GM19240 (cell line): ENCODE measurements at regions not wholly inside any gene's neighbourhood (a gene's known extent, or its start where the extent isn't known, plus 50 kb on each side); places are given as distances from the start of the nearest gene placed in this dataset.

Experiments
- DNase-seq: peaks from one replicate; pipeline ENCODE4 v3.0.0; 2011; ENCODE audit warnings: low spot score; ENCODE audit not compliant: insufficient read length

GRCh38 chr15:38853608-38854007 lies 289.0 kb upstream of the RASGRP1 start:
- DNase-seq, result no peak

GRCh38 chr15:38854506-38854905 lies 289.9 kb upstream of the RASGRP1 start:
- no peak for DNase-seq

- no peak for DNase-seq
Measured at GRCh38 chr15:38857814-38858213, 293.2 kb upstream of the RASGRP1 start.

- no peak for DNase-seq
Measured at GRCh38 chr15:38859574-38859973, 295.0 kb upstream of the RASGRP1 start.

GRCh38 chr15:38860253-38860652 lies 295.6 kb upstream of the RASGRP1 start:
- DNase-seq, result no peak

- no peak for DNase-seq
Measured at GRCh38 chr15:38860674-38861073, 296.1 kb upstream of the RASGRP1 start.

- no peak for DNase-seq
Measured at GRCh38 chr15:38861108-38861507, 296.5 kb upstream of the RASGRP1 start.

- no peak for DNase-seq
Measured at GRCh38 chr15:38862099-38862498, 297.5 kb upstream of the RASGRP1 start.

- DNase-seq, result no peak
Measured at GRCh38 chr15:38863381-38863780, 298.8 kb upstream of the RASGRP1 start.

GRCh38 chr15:38864122-38864521 lies 299.5 kb upstream of the RASGRP1 start:
- no peak for DNase-seq

GRCh38 chr15:38864827-38865581 lies 300.4 kb upstream of the RASGRP1 start:
- DNase-seq, result no peak

- no peak for DNase-seq
Measured at GRCh38 chr15:38867556-38867955, 302.9 kb upstream of the RASGRP1 start.

GRCh38 chr15:38868326-38869114 lies 303.9 kb upstream of the RASGRP1 start:
- no peak for DNase-seq

GRCh38 chr15:38871638-38872037 lies 307.0 kb upstream of the RASGRP1 start:
- no peak for DNase-seq

GRCh38 chr15:38872732-38873131 lies 308.1 kb upstream of the RASGRP1 start:
- no peak for DNase-seq

GRCh38 chr15:38873158-38873557 lies 308.5 kb upstream of the RASGRP1 start:
- DNase-seq, result no peak

GRCh38 chr15:38874464-38874863 lies 309.9 kb upstream of the RASGRP1 start:
- no peak for DNase-seq

- DNase-seq, result no peak
Measured at GRCh38 chr15:38876211-38876610, 311.6 kb upstream of the RASGRP1 start.

- DNase-seq, result no peak
Measured at GRCh38 chr15:38876621-38877020, 312.0 kb upstream of the RASGRP1 start.

- DNase-seq, result no peak
Measured at GRCh38 chr15:38877471-38877870, 312.9 kb upstream of the RASGRP1 start.

- no peak for DNase-seq
Measured at GRCh38 chr15:38878026-38878425, 313.4 kb upstream of the RASGRP1 start.

GRCh38 chr15:38878926-38879325 lies 314.3 kb upstream of the RASGRP1 start:
- DNase-seq, result no peak
